IMR-90 (cell line): ENCODE measurements at regions not wholly inside any gene's neighbourhood (a gene's known extent, or its start where the extent isn't known, plus 50 kb on each side); places are given as distances from the start of the nearest gene placed in this dataset.

Experiments
- ATAC-seq: fragments of 200-7000 bp; cut with Tn5 transposase; 2 replicates; pipeline ENCODE4 v1.9.1; 2020; ENCODE audit warnings: low read depth, mild to moderate bottlenecking, moderate library complexity
- BruUV-seq: library from RNA; stranded (reverse); fragments of 400-500 nt; replicated peaks from 2 replicates; lab custom pipeline; 2021; lab: Mats Ljungman, UMichigan
- CTCF ChIA-PET: fragments of 300-600 bp; formaldehyde crosslinking; extraction: SDS; loops from one replicate; lab custom pipeline; 2021; ENCODE audit warnings: antibody characterized with exemption; lab: Yijun Ruan, JAX
- POLR2A ChIA-PET: fragments of 300-600 bp; sonication (Branson Sonifier 250); formaldehyde crosslinking; loops from one replicate; lab custom pipeline; 2022; ENCODE audit warnings: antibody characterized with exemption; ENCODE audit not compliant: unreplicated experiment; lab: Charles Lee
- DNase-seq: peaks from one replicate; pipeline ENCODE4 v3.0.0; 2013
- H2AFZ ChIP-seq: replicated peaks from 2 replicates; pipeline ENCODE3; 2013; ENCODE audit warnings: low read length, mild to moderate bottlenecking; ENCODE audit not compliant: poor library complexity
- H2AK5ac ChIP-seq: 2 replicates; pipeline ENCODE4 v1.6.1; 2013; ENCODE audit warnings: low read depth, low read length, inconsistent platforms
- H2AK9ac ChIP-seq: replicated peaks from 2 replicates; pipeline ENCODE3; 2013; ENCODE audit warnings: mild to moderate bottlenecking, low read depth, low read length, moderate library complexity; ENCODE audit not compliant: poor library complexity
- H2BK120ac ChIP-seq: 2 replicates; pipeline ENCODE4 v1.6.1; 2013; ENCODE audit warnings: low read depth, low read length, inconsistent platforms
- H2BK15ac ChIP-seq: 3 replicates; pipeline ENCODE4 v1.6.1; 2013; ENCODE audit warnings: low read depth, low read length, inconsistent platforms
- H2BK20ac ChIP-seq: 2 replicates; pipeline ENCODE4 v1.6.1; 2013; ENCODE audit warnings: low read depth, mild to moderate bottlenecking, inconsistent platforms, low read length, moderate library complexity
- H2BK5ac ChIP-seq: 2 replicates; pipeline ENCODE4 v1.6.1; 2013; ENCODE audit warnings: mild to moderate bottlenecking, low read depth, low read length, inconsistent platforms; ENCODE audit not compliant: poor library complexity, severe bottlenecking
- H3K14ac ChIP-seq: replicated peaks from 2 replicates; pipeline ENCODE4 v1.6.1; 2013; ENCODE audit warnings: low read depth, low read length, inconsistent platforms
- H3K18ac ChIP-seq: 2 replicates; pipeline ENCODE4 v1.6.1; 2013; ENCODE audit warnings: low read depth, low read length, control low read depth
- H3K23ac ChIP-seq: 2 replicates; pipeline ENCODE4 v1.6.1; 2013; ENCODE audit warnings: low read depth, low read length, inconsistent platforms
- H3K27ac ChIP-seq: 2 replicates; pipeline ENCODE4 v1.5.1; 2013; ENCODE audit warnings: mild to moderate bottlenecking, control low read depth, low read length; ENCODE audit not compliant: insufficient read depth
- H3K27me3 ChIP-seq: 2 replicates; pipeline ENCODE4 v1.6.1; 2013; ENCODE audit warnings: low read length; ENCODE audit not compliant: control insufficient read depth, insufficient read depth
- H3K36me3 ChIP-seq: 2 replicates; pipeline ENCODE4 v1.6.1; 2013; ENCODE audit warnings: low read length, mixed read lengths; ENCODE audit not compliant: control insufficient read depth, insufficient read depth
- H3K4ac ChIP-seq: 2 replicates; pipeline ENCODE4 v1.6.1; 2013; ENCODE audit warnings: low read depth, low read length, inconsistent platforms
- H3K4me1 ChIP-seq: 2 replicates; pipeline ENCODE4 v1.6.1; 2013; ENCODE audit warnings: low read length, mixed read lengths; ENCODE audit not compliant: control insufficient read depth, insufficient read depth
- H3K4me2 ChIP-seq: 2 replicates; pipeline ENCODE4 v1.6.1; 2013; ENCODE audit warnings: low read depth, mild to moderate bottlenecking, control low read depth, low read length, moderate library complexity
- H3K4me3 ChIP-seq: 2 replicates; pipeline ENCODE4 v1.5.1; 2013; ENCODE audit warnings: low read depth, mild to moderate bottlenecking, control low read depth, low read length, moderate library complexity; ENCODE audit not compliant: insufficient read depth
- H3K56ac ChIP-seq: 2 replicates; pipeline ENCODE4 v1.6.1; 2013; ENCODE audit warnings: low read length, inconsistent platforms; ENCODE audit not compliant: insufficient read depth; ENCODE audit errors: extremely low read depth
- H3K79me1 ChIP-seq, 2 experiments: 2 replicates each; pipeline ENCODE4 v1.6.1; 2013; ENCODE audit warnings: low read length in 2 of 2, inconsistent platforms in 1 of 2, low read depth in 1 of 2
- H3K9ac ChIP-seq: 2 replicates; pipeline ENCODE4 v1.6.1; 2013; ENCODE audit warnings: low read depth, low read length, control low read depth
- H3K9me1 ChIP-seq: 2 replicates; pipeline ENCODE4 v1.6.1; 2013; ENCODE audit warnings: low read length, inconsistent platforms; ENCODE audit not compliant: insufficient read depth
- H3K9me3 ChIP-seq: 2 replicates; pipeline ENCODE4 v1.6.1; 2013; ENCODE audit warnings: low read length; ENCODE audit not compliant: control insufficient read depth, insufficient read depth
- H4K20me1 ChIP-seq: 2 replicates; pipeline ENCODE4 v1.6.1; 2013; ENCODE audit warnings: low read length, inconsistent platforms; ENCODE audit not compliant: insufficient read depth
- H4K5ac ChIP-seq: 2 replicates; pipeline ENCODE4 v1.6.1; 2013; ENCODE audit warnings: mild to moderate bottlenecking, low read depth, low read length, control low read depth
- H4K8ac ChIP-seq, 2 experiments: 2 replicates each; pipeline ENCODE4 v1.6.1; 2013; ENCODE audit warnings: low read depth in 2 of 2, low read length in 2 of 2, control low read depth in 1 of 2, inconsistent platforms in 1 of 2
- H4K91ac ChIP-seq: 2 replicates; pipeline ENCODE4 v1.6.1; 2013; ENCODE audit warnings: low read depth, low read length, inconsistent platforms; ENCODE audit not compliant: insufficient read depth
- BHLHE40 ChIP-seq: fragments of 150-350 bp; IDR thresholded peaks from 2 replicates; pipeline ENCODE4 v1.6.1; 2016; ENCODE audit warnings: mild to moderate bottlenecking, low read depth, low read length
- MAFK ChIP-seq: IDR thresholded peaks from 2 replicates; pipeline ENCODE4 v1.6.1; 2012; ENCODE audit warnings: low read depth, low read length, improper control_type of control experiment
- MAZ ChIP-seq: IDR thresholded peaks from 2 replicates; pipeline ENCODE4 v1.6.1; 2012; ENCODE audit warnings: low read depth, mild to moderate bottlenecking, low read length, improper control_type of control experiment, moderate library complexity, borderline replicate concordance
- MXI1 ChIP-seq: IDR thresholded peaks from 2 replicates; pipeline ENCODE4 v1.6.1; 2012; ENCODE audit warnings: low read depth, mild to moderate bottlenecking, low read length, moderate library complexity, borderline replicate concordance
- NFE2L2 ChIP-seq: fragments of 150-350 bp; IDR thresholded peaks from 2 replicates; pipeline ENCODE4 v1.6.1; 2016; ENCODE audit warnings: low read depth, mild to moderate bottlenecking, low read length
- POLR2A ChIP-seq: IDR thresholded peaks from 2 replicates; pipeline ENCODE4 v1.6.1; 2012; ENCODE audit warnings: mild to moderate bottlenecking, low read depth, low read length
- RAD21 ChIP-seq: IDR thresholded peaks from 2 replicates; pipeline ENCODE4 v1.6.1; 2012; ENCODE audit warnings: low read length, improper control_type of control experiment
- RFX5 ChIP-seq: IDR thresholded peaks from 2 replicates; pipeline ENCODE4 v1.8.0; 2012; ENCODE audit warnings: low read depth, mild to moderate bottlenecking, low read length, moderate library complexity
- SMC3 ChIP-seq: fragments of 150-350 bp; IDR thresholded peaks from 2 replicates; pipeline ENCODE4 v1.6.1; 2016; ENCODE audit warnings: low read depth, mild to moderate bottlenecking, antibody characterized with exemption, low read length, moderate library complexity
- WGBS, 2 experiments: methylation state at CpG; one replicate each; pipeline versions ENCODE4 v1.1.5 to v1.1.7; 2013; ENCODE audit warnings: missing lambda C conversion rate in 2 of 2; ENCODE audit not compliant: insufficient read length in 1 of 2; ENCODE audit errors: extremely low coverage in 2 of 2; 5-methylcytosine and 5-hydroxymethylcytosine counted together
- dilution Hi-C: fragments of 300-500 bp; cut with HindIII; formaldehyde crosslinking; loops from one replicate; pipeline ENCODE4 v1.14.3; 2018; ENCODE audit warnings: low sequenced_read_pairs; ENCODE audit not compliant: unreplicated experiment
- in situ Hi-C: fragments of 300-500 bp; cut with MboI; formaldehyde crosslinking; loops from 3 replicates; pipeline ENCODE4 v1.14.3; 2019; ENCODE audit warnings: low sequenced_read_pairs, inconsistent platforms, mixed read lengths
- intact Hi-C: fragments of 100-400 bp; cut with micrococcal nuclease; formaldehyde crosslinking; loops from 2 replicates; pipeline ENCODE4 v1.10.0; 2022
- TF ChIP-seq, protein P1 (sequence below): fragments of 150-350 bp; IDR thresholded peaks from 2 replicates; pipeline ENCODE4 v1.6.1; 2017; ENCODE audit warnings: mild to moderate bottlenecking, antibody characterized with exemption, low read length, low read depth
- TF ChIP-seq, protein P2 (sequence below): fragments of 150-350 bp; IDR thresholded peaks from 2 replicates; pipeline ENCODE4 v1.6.1; 2016; ENCODE audit warnings: low read depth, mild to moderate bottlenecking, low read length, moderate library complexity, borderline replicate concordance
- TF ChIP-seq, protein P3 (sequence below): conservative IDR thresholded peaks from 2 replicates; pipeline ENCODE4 v1.5.1; 2012; ENCODE audit warnings: mild to moderate bottlenecking, low read depth, low read length, improper control_type of control experiment

DNA sequence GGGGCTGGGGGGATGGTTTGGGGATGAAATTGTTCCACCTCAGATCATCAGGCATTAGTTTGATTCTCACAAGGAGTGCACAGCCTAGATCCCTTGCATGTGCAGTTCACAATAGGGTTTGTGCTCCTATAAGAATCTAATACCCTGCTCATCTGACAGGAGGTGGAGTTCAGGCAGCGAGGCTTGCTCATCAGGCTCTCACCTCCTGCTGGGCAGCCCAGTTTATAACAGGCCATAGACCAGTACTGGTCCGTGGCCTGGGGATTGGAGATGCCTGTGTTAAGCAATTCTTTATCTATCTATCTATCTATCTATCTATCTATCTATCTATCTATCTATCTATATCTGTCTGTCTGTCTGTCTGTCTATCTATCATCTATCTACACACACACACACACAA, 525.3 kb upstream of the DAB1 start:
- Histone ChIP-seq H3K9me3 (0 out of 2 replicates have a peak, but pooled peaks cover 1% of the 10 kb centered on the region), H2AK9ac (no peak overlapping the region), H2AK5ac (no peak overlapping the region), H4K91ac (no peak overlapping the region), H3K4ac (no peak overlapping the region), H3K4me3 (no peak overlapping the region), H3K56ac (no peak overlapping the region), H3K14ac (no peak overlapping the region), H3K9me1 (no peaks in the 10 kb centered on the region), H3K23ac (no peak overlapping the region), H3K18ac (no peak overlapping the region), H3K4me2 (no peak overlapping the region), H3K36me3 (no peaks in the 10 kb centered on the region), H2BK20ac (no peak overlapping the region), H4K5ac (no peak overlapping the region), H3K9ac (no peak overlapping the region), H4K8ac (no peak overlapping the region), H4K20me1 (no peaks in the 10 kb centered on the region), H3K79me1 (no peaks in the 10 kb centered on the region), H2BK15ac (no peak overlapping the region), H3K4me1 (no peaks in the 10 kb centered on the region), H2BK5ac (no peak overlapping the region), H3K27ac (no peak overlapping the region), H2AFZ (no peak overlapping the region), H3K27me3 (no peaks in the 10 kb centered on the region), H2BK120ac (no peak overlapping the region)
- in situ Hi-C loops (no loop called here), dilution Hi-C loops (no loop called here), intact Hi-C loops (no loop called here)
- ChIA-PET POLR2A (no interaction called here), CTCF (no interaction called here)
- no CpG with 5 or more reads among the region's 2 CpGs for WGBS, 2 experiments
- no peak for TF ChIP-seq BHLHE40
- TF ChIP-seq, protein P1, sequence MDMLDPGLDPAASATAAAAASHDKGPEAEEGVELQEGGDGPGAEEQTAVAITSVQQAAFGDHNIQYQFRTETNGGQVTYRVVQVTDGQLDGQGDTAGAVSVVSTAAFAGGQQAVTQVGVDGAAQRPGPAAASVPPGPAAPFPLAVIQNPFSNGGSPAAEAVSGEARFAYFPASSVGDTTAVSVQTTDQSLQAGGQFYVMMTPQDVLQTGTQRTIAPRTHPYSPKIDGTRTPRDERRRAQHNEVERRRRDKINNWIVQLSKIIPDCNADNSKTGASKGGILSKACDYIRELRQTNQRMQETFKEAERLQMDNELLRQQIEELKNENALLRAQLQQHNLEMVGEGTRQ, result no peak
- TF ChIP-seq SMC3, result no peak
- TF ChIP-seq RFX5, result no peak
- no peak for TF ChIP-seq POLR2A
- TF ChIP-seq NFE2L2, result no peak
- TF ChIP-seq RAD21, result no peak
- TF ChIP-seq, protein P2, sequence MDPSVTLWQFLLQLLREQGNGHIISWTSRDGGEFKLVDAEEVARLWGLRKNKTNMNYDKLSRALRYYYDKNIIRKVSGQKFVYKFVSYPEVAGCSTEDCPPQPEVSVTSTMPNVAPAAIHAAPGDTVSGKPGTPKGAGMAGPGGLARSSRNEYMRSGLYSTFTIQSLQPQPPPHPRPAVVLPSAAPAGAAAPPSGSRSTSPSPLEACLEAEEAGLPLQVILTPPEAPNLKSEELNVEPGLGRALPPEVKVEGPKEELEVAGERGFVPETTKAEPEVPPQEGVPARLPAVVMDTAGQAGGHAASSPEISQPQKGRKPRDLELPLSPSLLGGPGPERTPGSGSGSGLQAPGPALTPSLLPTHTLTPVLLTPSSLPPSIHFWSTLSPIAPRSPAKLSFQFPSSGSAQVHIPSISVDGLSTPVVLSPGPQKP, result no peak
- TF ChIP-seq MAZ, result no peak
- TF ChIP-seq, protein P3, sequence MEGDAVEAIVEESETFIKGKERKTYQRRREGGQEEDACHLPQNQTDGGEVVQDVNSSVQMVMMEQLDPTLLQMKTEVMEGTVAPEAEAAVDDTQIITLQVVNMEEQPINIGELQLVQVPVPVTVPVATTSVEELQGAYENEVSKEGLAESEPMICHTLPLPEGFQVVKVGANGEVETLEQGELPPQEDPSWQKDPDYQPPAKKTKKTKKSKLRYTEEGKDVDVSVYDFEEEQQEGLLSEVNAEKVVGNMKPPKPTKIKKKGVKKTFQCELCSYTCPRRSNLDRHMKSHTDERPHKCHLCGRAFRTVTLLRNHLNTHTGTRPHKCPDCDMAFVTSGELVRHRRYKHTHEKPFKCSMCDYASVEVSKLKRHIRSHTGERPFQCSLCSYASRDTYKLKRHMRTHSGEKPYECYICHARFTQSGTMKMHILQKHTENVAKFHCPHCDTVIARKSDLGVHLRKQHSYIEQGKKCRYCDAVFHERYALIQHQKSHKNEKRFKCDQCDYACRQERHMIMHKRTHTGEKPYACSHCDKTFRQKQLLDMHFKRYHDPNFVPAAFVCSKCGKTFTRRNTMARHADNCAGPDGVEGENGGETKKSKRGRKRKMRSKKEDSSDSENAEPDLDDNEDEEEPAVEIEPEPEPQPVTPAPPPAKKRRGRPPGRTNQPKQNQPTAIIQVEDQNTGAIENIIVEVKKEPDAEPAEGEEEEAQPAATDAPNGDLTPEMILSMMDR, result no peak
- TF ChIP-seq MXI1, result no peak
- no peak for TF ChIP-seq MAFK
- DNase-seq (no peak), ATAC-seq (no peak)
- BruUV-seq, result no TSS peak
